GM21737 (cell line): ENCODE measurements at regions not wholly inside any gene's neighbourhood (a gene's known extent, or its start where the extent isn't known, plus 50 kb on each side); places are given as distances from the start of the nearest gene placed in this dataset.

Experiments
- ATAC-seq: cut with Tn5 transposase; IDR thresholded peaks from one replicate; pipeline ENCODE4 v1.9.1; 2021; ENCODE audit warnings: mild to moderate bottlenecking, moderate library complexity; ENCODE audit not compliant: unreplicated experiment

DNA sequence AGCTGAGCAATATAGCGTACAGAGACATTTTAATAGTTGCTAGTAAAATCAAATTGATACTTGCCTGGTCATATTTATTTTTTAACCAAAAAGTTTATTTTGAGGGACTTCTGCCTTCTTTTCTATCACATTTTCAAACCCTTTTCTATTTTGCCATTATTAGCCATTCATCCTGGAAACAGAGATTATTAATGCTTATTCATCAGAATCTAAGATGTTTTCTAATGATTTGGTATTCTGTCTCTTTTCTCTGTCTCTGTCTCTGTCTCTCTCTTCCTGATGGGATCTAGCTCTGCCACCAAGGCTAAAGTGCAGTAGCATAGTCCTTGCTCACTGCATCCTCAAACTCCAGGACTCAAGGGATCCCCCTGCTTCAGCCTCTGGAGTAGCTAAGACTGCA is 871.3 kb upstream of the CDH8 start:
- no peak for ATAC-seq

DNA sequence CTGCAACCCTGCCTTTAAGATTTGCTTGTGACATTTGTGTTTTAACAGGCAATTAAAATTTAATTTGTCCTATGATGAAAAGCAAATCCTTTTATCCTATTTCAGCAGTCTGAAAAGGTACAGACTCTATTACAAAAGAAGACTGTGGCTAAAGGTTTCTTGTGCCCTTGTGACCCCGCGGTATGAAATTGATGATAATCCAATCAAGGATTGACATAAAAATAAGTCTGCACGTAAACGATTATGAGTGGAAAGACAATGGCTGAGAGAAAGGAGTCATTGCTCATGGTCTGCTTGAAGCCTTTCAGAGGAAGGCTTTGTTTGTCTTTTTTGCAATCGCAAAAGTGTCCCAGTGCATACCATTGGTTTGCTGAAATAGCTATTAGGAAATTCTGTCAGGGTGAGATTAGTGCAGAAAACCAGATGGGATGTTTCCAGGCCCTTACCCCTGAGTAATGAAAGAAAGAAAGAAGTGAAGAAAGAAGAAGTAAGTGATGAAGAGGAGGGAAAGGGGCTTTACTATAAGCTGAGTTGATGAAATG is 867.8 kb upstream of the CDH8 start:
- ATAC-seq: no peak

DNA sequence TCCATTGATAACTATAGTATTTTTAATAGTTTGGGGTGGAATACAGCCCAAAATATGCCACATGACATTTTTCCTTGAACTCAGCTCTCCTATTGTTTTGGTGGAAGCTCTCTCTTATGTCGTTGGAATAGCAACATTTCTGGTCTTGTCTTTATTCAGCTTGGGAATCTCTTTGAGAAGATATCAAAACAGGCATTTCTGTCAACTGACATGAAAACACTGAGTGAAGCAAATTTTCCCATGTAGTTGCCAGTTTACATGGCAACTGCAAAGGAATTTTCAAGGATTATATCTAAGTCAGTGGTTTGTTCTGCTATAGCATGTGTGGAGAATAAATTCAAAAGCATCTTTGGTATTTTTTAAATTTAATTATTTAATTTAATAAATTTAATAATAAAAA is 863.5 kb upstream of the CDH8 start:
- no peak for ATAC-seq

DNA sequence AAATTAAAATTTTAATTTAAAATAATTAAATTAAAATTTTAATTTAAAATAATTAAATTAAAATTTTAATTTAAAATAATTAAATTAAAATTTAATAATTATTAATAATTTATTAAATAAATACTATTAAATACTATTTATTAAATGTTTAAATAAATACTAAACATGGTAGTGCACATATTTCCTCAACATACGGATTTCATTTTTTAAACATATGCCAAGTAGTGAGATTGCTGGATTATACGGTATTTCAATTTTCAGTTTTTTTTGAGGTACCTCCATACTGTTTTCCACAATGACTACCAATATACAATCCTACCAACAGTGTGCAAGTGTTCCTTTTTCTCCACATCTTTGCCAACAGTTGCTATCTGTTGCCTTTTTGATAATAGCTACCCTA is 852.9 kb upstream of the CDH8 start:
- no peak for ATAC-seq

DNA sequence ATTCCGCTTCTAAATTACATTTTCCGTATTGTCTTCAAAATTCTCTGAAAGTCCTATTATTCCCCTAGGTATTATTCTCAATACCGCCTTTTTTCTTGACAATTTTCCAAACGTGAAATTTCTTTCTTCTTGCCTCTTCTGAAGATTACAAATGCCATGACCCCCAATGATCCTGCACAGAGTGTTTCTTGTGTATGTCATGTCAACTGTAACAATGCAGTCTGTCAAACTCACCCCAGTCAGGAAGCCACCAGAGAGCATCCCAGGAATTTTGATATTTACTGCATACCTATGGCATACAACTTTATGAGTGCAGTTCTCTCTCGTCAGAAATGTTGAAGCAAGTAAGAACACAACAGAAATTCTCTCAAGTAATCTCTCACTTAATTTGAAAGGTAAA is 847.3 kb upstream of the CDH8 start:
- no peak for ATAC-seq

DNA sequence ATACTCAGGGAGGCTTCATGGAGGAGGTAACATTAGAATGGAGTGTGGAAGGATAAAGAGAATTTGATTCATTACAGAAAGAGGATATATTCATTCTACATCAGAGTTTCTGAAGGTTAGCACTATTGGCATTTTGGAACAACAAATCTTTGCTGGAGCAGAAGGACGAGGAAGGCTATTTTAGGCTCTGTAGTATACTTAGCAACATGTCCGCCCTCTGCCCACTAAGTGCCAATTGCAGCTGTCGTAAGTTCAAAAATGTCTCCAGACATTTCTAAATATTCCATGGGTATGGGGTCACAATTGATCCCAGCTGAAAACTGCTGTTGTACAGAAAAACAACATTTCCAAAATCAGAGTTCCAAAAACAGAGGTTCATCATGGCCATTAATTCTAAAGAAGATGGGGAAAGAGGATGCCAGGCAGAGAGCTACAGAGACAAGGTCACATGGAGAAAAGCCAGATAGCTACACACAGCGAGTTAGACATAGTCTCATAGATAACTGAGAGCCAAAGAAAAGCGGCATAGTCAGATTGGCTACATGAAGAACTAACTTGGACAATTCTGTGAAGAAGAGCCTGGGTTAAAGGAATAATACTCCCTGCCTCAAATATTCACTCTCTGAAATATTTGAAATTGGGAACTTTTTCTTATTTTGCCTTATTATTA is 846.4 kb upstream of the CDH8 start:
- ATAC-seq: no peak

DNA sequence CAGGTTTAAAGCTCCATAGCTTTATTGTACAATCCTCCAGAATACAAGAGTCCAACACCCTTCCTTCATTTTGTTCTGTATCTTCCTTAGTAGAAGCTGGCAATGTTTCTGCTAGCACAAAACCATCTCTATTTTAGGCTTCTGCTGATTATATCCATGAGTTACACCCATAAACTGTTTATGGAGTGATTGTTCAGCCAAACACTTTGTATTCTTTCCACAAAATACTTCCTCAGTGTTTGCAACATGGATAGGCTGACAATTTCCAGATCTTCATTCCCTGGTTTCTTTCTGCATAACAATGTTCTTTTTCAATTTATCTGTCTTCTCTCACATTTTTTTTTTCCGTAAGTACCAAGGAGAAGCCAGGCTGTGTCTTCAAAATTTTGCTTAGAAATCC is 839.9 kb upstream of the CDH8 start:
- no peak for ATAC-seq

DNA sequence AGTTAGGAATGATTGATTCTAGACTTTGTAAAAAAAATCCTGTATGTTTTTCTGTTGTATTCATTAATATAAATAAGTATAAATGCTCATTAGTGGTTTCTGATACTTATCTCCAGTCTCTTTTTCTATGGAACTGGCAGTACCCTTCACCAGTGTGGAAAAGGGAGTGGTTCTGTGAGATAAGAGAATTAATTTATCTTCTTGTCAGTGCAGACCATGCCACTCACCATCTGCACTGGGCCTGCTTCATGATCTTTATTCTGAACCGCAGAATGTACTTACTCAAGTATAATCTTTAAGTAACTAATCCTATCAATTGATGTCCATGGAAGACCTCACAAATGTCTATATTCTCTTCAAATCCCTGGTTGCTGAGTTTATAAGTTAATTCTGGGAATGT is 836.1 kb upstream of the CDH8 start:
- no peak for ATAC-seq

DNA sequence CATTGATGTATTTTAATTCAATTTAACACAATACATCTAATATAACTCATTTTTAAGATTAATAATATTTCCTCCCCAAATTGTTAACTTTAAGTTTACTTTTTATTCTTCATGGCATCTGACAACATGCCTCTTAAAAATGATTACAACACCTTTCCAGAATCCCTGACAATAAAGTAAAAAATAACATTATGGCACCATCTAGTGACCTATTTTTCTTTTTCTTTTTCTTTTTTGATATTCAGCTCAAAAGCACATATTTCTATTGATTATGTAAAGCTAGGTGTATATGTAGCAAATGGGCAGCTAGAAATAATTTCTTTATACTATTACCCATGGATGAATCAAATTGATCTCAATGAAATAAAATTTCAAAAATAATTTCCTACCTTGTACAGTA is 834.3 kb upstream of the CDH8 start:
- ATAC-seq: no peak

DNA sequence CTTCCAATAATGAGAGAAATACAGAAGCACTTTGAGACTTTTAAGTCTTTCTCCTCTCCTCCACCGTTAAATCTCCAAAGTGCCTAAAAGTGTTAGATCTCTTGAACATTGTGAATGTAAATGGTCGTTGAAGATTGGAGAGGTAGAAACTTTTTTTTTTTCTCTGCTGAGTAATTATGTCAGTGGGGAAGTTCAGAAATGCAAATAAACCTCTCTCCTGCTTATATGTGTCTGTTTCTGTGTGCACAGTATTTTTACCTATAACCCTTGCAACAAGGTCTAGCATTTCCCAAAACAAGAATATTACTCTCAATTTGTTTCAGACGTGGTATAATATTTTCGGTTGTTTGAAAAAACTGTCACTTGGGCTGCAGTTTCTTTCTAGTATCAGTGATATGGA is 833.6 kb upstream of the CDH8 start:
- ATAC-seq: no peak

DNA sequence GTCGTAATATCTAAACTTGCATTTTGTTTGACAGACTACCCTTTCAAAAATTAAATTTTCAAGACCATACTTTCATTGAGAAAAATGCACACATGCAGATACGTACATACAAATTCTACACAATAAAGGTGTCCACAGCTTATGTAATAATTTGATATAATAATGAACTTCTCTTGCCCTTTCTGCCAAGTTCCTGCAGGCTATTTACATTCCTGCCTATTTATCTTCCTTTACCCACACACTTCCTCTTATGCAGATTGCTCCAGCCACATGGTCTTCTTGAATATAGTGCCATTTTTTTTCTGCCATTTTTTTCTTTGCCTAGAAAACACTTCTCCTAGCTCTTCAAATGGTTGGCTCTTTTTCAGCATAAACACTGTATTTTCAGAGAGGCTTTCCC is 826.9 kb upstream of the CDH8 start:
- no peak for ATAC-seq

DNA sequence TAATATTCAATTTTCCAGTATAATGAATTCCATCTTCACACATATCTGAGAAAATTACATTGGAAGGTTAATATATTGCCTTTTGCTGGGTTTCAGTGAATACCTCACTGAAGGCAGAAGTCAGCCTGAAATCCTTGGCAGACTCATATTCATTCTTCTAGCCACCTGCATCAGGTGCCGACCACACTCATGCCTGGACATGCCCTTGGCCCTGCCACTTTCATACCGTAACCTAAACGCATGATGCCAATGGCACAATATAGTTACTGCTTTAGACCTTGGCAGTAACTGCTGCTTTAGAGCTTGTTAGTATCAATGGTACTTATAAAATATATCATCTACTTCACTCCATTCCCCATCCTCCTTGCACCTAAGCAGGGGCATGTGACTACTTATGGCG is 817.6 kb upstream of the CDH8 start:
- no peak for ATAC-seq

DNA sequence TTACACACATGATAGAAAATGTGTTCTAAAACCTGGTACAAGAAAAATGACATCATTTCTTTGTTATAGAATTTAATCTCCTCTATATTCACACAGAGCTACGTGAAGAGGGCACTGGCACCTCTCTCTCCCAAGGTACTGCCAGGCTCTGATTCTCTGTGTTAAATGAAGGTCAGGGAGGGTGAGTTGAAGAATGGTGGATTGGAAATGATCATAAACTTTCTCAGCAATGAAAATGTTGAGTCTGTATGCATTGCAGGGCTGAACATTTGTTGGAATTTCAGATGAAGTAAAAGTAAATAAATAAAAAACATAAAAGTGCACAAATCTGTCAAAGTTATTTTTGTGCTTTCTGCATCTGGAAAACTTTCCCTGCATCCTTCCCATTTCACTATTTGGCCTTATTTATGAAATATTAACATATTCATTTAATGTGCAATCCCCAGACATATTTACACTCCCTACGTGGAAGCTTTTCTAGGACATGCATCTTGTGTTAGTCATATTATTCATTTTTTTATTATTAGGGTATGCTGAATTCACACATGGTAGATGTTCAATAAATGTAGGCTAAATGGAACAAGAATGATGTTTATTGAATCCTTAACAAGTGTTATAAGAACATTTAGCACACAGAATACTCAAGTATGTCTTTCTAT is 810.3 kb upstream of the CDH8 start:
- no peak for ATAC-seq

DNA sequence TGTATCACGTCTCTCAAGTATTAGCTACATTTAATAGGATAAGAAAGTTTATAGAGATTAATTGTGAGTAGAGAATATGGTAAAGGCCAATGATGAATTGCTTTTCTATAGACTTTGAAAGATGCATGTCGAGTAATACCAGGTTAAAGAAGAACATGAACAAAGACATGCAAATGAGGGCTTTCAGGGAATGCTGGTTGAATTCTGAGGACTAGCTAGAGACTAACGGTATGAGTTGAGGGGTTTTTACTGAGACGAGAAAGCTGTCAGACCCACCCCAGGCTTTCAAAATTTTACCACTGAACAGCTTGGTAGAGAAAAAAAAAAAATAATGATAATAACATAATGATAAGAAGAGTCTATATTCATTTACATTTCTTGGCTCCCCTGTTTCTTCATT is 796.0 kb upstream of the CDH8 start:
- ATAC-seq: no peak

DNA sequence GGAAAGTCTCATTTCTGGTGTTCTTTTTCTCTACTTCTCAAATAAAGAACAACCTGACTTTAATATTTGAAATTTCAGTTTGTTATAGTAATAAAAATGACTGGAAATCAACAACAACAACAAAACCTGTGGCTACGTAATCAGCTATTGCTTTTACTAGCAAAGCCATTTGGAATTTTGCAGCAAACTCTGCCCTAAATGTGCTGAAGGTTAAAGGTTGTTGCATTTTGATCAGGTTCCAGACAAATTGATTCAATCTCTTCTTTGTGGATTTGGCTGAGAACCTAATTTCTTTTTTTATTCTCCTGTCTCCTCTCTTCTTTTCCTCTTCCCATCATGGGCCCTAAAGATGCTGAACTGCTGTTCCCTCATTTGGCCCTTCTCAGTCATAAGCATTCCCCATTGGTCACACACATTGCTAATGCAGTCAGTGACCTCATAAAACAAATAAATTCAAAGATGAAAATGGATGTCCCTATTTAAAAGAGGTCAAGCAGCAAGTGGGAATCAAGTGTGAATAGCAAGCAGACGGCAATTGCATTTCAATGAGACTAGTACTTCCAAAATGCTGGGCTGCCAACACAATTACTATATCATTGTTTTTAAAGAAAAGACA is 795.1 kb upstream of the CDH8 start:
- no peak for ATAC-seq

DNA sequence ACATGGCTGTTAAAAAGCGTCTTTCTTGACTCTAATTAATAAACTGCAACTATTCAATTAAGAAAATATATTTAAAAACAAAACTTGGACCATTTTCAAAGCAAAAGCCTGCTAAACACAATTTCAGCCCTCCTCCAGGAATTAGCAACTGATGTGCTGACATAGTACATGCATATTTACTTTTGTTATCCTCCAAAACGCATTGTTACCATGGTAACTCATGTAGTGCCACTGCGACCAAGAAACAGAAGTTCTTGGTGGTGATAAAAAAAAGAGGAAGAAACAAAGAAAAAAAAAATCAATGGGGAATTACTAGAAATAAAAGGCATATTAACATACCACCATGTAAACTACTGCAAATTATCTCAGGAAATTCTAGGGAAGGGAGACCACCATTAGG is 793.4 kb upstream of the CDH8 start:
- no peak for ATAC-seq

DNA sequence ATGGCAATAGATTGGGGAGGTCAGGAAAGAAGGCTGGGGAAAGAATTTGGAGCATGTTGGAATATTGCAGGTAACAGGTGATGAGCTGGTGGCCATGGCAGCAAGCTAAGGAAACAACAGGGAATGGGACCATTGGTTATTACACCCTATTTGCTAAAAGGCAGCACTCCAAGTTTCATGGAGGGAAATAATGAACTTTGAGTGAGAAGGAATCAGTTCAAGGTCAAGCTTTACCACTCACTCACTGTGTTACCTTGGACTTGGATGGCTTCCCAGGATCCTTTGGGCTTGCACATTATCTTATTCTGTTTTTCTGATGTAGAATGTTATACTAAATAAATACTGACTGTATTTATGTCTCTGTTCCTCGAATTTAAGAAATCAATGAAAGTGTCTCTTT is 792.8 kb upstream of the CDH8 start:
- ATAC-seq: no peak

DNA sequence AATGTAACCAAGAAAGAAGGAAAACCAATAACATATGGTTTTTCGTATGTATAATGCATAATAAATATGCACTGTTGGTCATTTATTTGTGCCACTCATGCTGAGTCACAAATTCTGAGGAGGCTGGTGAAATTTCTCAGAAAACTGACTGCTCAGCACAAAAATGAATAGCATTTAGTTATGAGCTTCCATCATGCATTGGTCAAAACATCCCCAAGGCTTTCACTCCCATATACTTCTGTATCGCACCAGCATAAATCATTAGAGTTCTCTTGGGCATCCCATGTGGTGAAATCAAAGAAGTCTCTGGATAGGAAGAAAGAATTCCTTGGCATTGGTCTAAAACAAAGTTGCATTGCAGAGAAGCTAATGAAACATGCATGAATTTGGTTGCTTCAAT is 785.6 kb upstream of the CDH8 start:
- ATAC-seq: no peak

DNA sequence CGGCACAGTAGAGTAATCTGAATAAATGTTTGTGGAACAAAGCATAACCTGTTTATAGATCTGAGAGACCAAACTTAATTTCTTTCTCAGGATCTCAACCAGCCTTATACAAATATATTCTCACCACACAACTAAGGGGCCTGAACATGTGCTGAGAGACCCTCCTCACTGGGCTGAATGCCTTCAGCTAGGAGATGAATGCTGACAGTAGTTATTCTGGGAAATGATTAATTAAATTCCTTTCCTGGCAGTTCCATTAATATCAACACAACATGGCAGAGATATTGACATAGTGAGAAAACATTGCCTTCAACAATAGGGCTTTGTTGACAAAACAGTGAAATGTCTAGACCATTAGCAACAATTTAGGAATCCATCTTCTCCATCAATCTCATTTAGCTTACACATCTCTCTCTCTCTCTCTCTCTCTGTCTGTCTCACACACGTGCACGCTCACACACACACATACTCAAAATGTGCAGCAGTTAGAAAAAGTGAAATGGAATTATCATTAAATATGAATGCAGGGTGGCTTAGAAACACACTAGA is 780.8 kb upstream of the CDH8 start:
- ATAC-seq: no peak

DNA sequence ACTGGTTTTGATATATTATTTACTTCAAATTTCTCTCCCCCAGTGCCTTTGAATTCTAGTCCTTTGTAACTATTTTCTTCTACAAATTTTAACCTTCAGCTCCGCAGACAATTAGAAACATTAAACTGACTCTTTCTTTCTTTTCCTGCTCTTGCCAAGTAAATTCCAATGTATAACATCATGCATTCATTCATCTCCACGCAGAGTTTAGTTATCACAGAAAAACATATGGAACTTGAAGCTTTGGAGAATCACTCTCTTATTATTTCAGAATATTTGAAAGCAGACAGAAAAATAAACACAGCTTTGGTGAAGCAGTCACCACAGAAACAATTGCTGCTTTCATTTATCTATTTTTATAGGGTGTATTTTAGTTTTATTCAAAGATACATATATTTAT is 778.7 kb upstream of the CDH8 start:
- no peak for ATAC-seq

DNA sequence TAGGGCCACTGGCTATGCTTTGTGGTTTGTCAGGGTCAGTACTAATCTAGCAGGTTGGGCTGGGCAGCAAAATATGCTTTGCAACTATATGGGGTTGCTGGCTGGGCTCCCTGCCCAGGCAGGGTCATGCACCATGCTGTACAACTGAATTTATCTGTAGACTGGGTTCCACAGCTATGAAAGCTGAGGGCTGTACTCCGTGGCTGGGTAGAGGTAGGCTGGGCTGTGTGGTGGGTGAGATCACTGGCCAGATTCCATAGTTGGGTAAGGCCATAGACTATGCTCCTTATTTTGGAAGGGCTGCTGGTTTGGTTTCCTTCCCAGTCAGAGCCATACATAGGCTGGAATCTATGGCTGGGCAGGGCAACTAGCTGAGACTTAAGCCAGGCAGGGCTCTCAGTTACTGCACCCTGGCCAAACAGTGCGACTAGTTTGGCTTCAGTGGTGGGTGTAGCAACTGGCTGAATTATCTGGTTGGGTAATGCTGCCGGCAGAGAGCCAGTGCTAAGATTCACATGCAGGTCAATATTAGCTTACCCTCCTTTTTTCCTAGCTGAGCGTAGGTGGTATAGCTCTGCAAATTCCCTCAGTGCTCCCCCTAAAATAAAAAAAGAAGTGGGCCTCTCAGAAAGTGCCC is 769.1 kb upstream of the CDH8 start:
- no peak for ATAC-seq

DNA sequence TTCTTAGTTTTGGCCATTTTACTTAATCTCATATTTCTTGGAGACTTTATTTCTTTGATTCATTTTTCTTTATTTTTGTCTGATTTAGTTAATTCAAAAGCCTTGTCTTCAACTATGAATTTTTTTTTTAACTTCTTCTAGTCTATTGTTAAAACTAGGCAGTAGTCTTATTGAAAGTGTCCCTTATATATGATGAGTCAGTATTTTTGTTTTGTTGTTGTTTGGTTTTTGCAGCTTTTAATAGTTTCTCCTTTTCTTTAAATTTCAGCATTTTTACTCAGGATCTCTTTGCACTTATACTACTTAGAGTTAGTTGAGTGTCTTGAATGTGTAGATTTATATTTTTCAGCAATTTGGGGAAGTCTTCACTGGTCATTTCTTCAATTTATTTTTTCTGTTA is 758.5 kb upstream of the CDH8 start:
- no peak for ATAC-seq
